GM12878 (cell line): ENCODE measurements at regions not wholly inside any gene's neighbourhood (a gene's known extent, or its start where the extent isn't known, plus 50 kb on each side); places are given as distances from the start of the nearest gene placed in this dataset.

Experiments used
- CBX3 ChIP-seq: fragments of 200-600 bp; sonication (generic); IDR thresholded peaks from 2 replicates; pipeline ENCODE4 v1.6.1; 2016; ENCODE audit warnings: low read depth, borderline replicate concordance
- CTCF ChIP-seq, 3 experiments: IDR thresholded peaks in 2 of 3; conservative IDR thresholded peaks in 1 of 3; 2 replicates each; pipeline ENCODE4 v1.5.1; 2011; ENCODE audit warnings: low read depth in 3 of 3, low read length in 3 of 3, mild to moderate bottlenecking in 3 of 3, control low read depth in 2 of 3, moderate library complexity in 2 of 3, inconsistent platforms in 1 of 3, mixed read lengths in 1 of 3; ENCODE audit not compliant: control insufficient read depth in 2 of 3, insufficient read depth in 1 of 3; ENCODE audit errors: extremely low read depth in 1 of 3
- MLLT1 ChIP-seq: fragments of 450-650 bp; IDR thresholded peaks from 2 replicates; pipeline ENCODE4 v1.6.1; 2016; ENCODE audit warnings: mild to moderate bottlenecking
- NR2C2 ChIP-seq: IDR thresholded peaks from 2 replicates; pipeline ENCODE4 v1.6.1; 2011; ENCODE audit warnings: borderline replicate concordance, low read depth; ENCODE audit not compliant: control insufficient read depth, insufficient read length
- NRF1 ChIP-seq: conservative IDR thresholded peaks from 2 replicates; pipeline ENCODE4 v1.6.1; 2011; ENCODE audit warnings: mild to moderate bottlenecking, low read depth, low read length, improper control_type of control experiment
- POLR2A ChIP-seq: IDR thresholded peaks from 2 replicates; pipeline ENCODE4 v1.6.1; 2011; ENCODE audit warnings: low read depth, mild to moderate bottlenecking, low read length

DNA sequence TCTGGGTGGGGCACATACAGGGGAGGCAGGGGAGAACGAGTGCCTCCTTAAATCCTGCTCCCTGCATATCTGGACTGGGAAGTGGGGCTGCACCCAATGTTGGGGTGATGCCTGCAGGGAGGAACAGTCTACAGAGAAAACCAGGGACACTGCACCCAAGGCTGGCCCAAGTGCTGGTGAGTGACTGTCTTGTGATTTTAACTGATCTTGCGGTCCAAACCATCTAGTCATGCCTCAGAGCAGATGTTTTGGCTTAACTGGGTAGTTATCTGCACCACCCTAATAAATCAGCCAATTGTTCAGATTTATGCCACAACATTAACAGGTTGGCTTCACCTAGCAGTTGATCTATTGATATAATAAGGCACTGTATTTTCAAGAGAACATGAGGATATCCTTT lies 219.2 kb upstream of the IRS2 start:
- no peak for TF ChIP-seq NR2C2
- no peak for TF ChIP-seq POLR2A
- no peak for TF ChIP-seq CTCF (IDR thresholded peaks at IDR 0.05 in 2 of 3, conservative IDR thresholded peaks at IDR 0.05 in 1 of 3; ENCODE audit: control insufficient read depth in 2 of 3, extremely low read depth in 1 of 3, insufficient read depth in 1 of 3, low read depth in 3 of 3, low read length in 3 of 3)
- TF ChIP-seq NRF1: no peak
- no peak for TF ChIP-seq CBX3
- TF ChIP-seq MLLT1: no peak
